NB4 (cell line): ENCODE measurements at regions not wholly inside any gene's neighbourhood (a gene's known extent, or its start where the extent isn't known, plus 50 kb on each side); places are given as distances from the start of the nearest gene placed in this dataset.

Experiments used
- POLR2A ChIP-seq: IDR thresholded peaks from 2 replicates; pipeline ENCODE4 v1.6.1; 2011; ENCODE audit warnings: mild to moderate bottlenecking; ENCODE audit not compliant: insufficient read length; ENCODE audit errors: extremely low read depth
- TF ChIP-seq, protein P1 (sequence below): IDR thresholded peaks from one replicate; pipeline ENCODE4 v1.5.1; 2012; ENCODE audit warnings: low read depth, low read length

DNA sequence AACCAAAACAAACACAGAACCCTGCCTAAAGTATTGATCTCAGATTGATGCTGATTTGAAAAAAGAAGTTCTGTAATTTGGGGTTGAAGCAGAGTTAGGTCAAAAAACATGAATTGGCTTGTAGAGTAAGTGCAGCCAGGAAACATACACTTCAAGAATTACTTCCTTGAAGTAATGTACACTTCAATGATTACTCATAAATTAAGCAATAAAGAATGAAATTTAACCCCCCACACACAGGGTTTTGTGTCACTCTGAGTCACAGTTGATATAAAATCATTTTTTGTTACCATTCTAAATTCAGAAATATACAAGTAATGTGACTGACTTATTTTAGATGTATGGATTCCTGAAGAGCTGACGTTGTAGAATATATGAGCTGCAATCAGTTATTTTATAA is 622.2 kb downstream of the POM121L12 start:
- TF ChIP-seq, protein P1, sequence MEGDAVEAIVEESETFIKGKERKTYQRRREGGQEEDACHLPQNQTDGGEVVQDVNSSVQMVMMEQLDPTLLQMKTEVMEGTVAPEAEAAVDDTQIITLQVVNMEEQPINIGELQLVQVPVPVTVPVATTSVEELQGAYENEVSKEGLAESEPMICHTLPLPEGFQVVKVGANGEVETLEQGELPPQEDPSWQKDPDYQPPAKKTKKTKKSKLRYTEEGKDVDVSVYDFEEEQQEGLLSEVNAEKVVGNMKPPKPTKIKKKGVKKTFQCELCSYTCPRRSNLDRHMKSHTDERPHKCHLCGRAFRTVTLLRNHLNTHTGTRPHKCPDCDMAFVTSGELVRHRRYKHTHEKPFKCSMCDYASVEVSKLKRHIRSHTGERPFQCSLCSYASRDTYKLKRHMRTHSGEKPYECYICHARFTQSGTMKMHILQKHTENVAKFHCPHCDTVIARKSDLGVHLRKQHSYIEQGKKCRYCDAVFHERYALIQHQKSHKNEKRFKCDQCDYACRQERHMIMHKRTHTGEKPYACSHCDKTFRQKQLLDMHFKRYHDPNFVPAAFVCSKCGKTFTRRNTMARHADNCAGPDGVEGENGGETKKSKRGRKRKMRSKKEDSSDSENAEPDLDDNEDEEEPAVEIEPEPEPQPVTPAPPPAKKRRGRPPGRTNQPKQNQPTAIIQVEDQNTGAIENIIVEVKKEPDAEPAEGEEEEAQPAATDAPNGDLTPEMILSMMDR, result no peak
- TF ChIP-seq POLR2A, result no peak
